ENCODE measurements at regions not wholly inside any gene's neighbourhood (a gene's known extent, or its start where the extent isn't known, plus 50 kb on each side); places are given as distances from the start of the nearest gene placed in this dataset.

- DNase-seq: no peak
Measured at GRCh38 chr16:35404273-35404672, 1944.9 kb downstream of the TP53TG3F start.

- no peak for DNase-seq
Measured at GRCh38 chr16:35405526-35405925, 1946.1 kb downstream of the TP53TG3F start.

- DNase-seq: no peak
Measured at GRCh38 chr16:35409503-35409902, 1950.1 kb downstream of the TP53TG3F start.

GRCh38 chr16:35410438-35410837, 1951.0 kb downstream of the TP53TG3F start:
- no peak for DNase-seq

- no peak for DNase-seq
Measured at GRCh38 chr16:35411156-35411555, 1951.7 kb downstream of the TP53TG3F start.

GRCh38 chr16:35414139-35414538, 1954.7 kb downstream of the TP53TG3F start:
- DNase-seq: no peak

GRCh38 chr16:35414563-35414962, 1955.2 kb downstream of the TP53TG3F start:
- DNase-seq: no peak

- no peak for DNase-seq
Measured at GRCh38 chr16:35425270-35425669, 1965.9 kb downstream of the TP53TG3F start.

- DNase-seq: no peak
Measured at GRCh38 chr16:35431829-35432663, 1972.6 kb downstream of the TP53TG3F start.

- no peak for DNase-seq
Measured at GRCh38 chr16:35440875-35441274, 1981.5 kb downstream of the TP53TG3F start.

GRCh38 chr16:35447010-35447558, 1987.7 kb downstream of the TP53TG3F start:
- DNase-seq: no peak

- no peak for DNase-seq
Measured at GRCh38 chr16:35449663-35450062, 1990.3 kb downstream of the TP53TG3F start.

GRCh38 chr16:35450648-35451047, 1991.2 kb downstream of the TP53TG3F start:
- no peak for DNase-seq

- DNase-seq: no peak
Measured at GRCh38 chr16:35452471-35452870, 1993.1 kb downstream of the TP53TG3F start.

- no peak for DNase-seq
Measured at GRCh38 chr16:35463358-35463757, 2003.9 kb downstream of the TP53TG3F start.

- DNase-seq: no peak
Measured at GRCh38 chr16:35480361-35480760, 2020.9 kb downstream of the TP53TG3F start.

GRCh38 chr16:35480988-35481387, 2021.6 kb downstream of the TP53TG3F start:
- no peak for DNase-seq

- DNase-seq: no peak
Measured at GRCh38 chr16:35485915-35486314, 2026.5 kb downstream of the TP53TG3F start.

GRCh38 chr16:35492225-35492624, 2032.8 kb downstream of the TP53TG3F start:
- DNase-seq: no peak

GRCh38 chr16:35497399-35497798, 2038.0 kb downstream of the TP53TG3F start:
- no peak for DNase-seq

- DNase-seq: no peak
Measured at GRCh38 chr16:35506018-35506897, 2046.8 kb downstream of the TP53TG3F start.

GRCh38 chr16:35506898-35507194, 2047.4 kb downstream of the TP53TG3F start:
- DNase-seq: no peak

- DNase-seq: no peak
Measured at GRCh38 chr16:35510701-35511100, 2051.3 kb downstream of the TP53TG3F start.

GRCh38 chr16:35516551-35516950, 2057.1 kb downstream of the TP53TG3F start:
- DNase-seq: no peak

All from COR-L47 (cell line).